HG03103 (cell line): ENCODE measurements at regions not wholly inside any gene's neighbourhood (a gene's known extent, or its start where the extent isn't known, plus 50 kb on each side); places are given as distances from the start of the nearest gene placed in this dataset.
A peak's percentile ranks its signal among the peaks of the same experiment; 100 is the strongest.
"Not testable (repeated sequence)": the region's sequence is repeated elsewhere in the genome, so short reads cannot be mapped to it uniquely, and the experiment has no call there.

Experiments
- ATAC-seq: cut with Tn5 transposase; IDR thresholded peaks from one replicate; pipeline ENCODE4 v1.9.1; 2021; ENCODE audit warnings: low read depth; ENCODE audit not compliant: unreplicated experiment

DNA sequence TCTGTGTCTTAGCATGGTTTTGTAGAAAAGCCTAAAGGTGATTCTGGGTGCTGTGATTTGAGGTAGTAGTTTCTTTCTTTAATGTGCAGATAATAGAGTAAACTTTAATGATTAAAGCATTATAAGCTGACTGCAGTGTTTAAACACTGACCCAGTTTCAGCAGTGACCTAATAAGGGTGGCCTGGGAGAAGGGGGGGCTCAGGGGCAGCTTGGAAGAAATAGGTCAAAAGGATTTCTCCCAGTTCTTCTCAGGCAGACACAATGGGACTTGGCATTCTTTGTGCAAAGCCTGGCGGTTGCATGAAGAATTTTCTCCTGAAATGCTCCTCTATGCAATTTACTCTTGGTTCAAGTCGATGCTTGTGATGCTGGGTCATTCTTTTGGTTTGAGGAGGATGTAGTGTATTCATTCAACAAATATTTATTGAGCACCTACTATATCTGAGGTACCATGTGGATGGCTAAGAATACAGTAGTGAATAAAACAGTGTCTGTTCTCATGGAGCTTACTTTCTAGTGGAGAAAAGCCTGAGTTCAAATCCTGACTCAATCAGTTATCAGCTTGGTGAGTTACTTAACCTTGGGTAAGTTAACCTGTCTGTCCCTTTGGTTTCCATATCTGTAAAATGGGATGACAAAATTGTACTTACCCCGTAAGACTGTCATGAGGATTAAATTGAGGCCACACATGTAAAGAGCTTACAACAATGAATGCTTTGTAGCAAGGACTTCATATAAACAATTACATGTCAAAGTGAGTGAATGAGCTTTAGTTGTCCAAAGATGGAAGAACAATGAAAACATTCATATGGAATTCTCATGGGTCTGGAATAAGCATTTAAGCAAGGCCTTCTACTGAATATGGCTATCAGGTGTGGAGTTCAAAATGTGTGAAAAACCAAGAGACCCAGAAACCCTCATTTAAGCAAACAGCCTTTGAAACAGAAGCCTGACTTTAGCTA lies 210.2 kb downstream of the KCNRG start:
- no peak for ATAC-seq

GRCh38 chr13:50226515-50227155 lies 211.4 kb downstream of the KCNRG start:
- ATAC-seq = peak; percentile 53

DNA sequence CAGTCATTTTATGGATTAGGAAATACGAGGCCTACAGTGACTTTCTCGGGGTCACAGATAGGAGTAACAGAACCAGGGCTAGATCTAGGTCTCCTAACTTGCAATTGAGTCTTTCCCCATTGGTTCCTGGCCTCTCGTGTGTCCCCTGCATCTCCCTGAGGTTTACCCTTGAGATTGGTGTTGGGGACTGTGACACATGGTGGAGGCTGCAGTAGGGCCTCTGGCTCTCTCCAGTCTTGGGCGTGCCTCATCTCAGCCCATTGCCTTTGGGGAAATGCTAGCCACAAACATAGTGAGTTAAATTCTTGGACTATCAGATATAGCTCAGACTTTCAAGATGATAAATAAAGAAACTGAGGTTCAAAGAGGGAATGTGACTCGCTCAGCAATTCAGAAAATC lies 212.1 kb downstream of the KCNRG start:
- no peak for ATAC-seq

DNA sequence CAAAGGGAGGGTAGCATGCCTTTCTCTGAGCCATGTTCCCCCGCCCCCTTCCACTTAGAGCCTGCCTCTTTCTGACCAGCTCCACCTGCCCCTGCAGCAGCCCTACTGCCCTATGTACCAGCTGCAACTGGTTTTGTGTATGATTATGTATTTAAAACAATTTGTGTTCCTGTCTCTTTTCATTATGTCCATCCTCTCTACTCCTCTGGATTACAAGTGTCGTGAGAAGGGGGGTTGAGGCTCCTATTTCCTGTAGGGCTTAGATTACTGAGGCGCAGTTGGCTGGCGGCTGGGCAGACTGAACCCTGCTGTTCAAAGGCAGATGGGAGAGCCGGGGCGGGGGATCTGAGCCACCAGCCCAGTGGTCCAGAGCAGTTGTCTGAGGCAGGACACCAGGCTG lies 213.3 kb downstream of the KCNRG start:
- no peak for ATAC-seq

- no peak for ATAC-seq
These were observed 214.9 kb downstream of the KCNRG start for GRCh38 chr13:50229960-50230661.

- no peak for ATAC-seq
These were observed 215.4 kb downstream of the KCNRG start for GRCh38 chr13:50230662-50230978.

GRCh38 chr13:50233574-50233973 lies 218.3 kb downstream of the KCNRG start:
- ATAC-seq = not testable (repeated sequence)

- no peak for ATAC-seq
These were observed 220.5 kb downstream of the KCNRG start for GRCh38 chr13:50235604-50236342.

GRCh38 chr13:50236898-50237318 lies 221.7 kb downstream of the KCNRG start:
- peak; percentile 89 for ATAC-seq

DNA sequence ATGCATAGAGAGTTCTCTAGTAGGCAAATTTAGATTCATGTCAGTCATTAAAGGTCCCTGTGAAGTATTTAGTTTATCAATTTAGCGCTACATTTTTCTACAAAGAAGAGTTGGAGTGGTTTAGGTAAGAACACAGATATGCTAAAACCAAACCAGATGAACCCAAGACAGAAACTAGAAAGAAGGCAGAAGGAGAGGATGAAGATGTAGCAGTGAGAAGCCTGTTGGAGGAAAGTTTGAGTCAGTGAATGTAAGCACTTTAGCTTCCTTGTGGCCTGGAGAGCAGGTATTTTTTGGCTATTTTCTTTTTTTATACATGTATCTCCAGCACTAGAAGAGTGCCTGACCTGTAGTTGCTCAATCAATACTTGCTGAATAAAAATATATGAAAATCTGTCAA lies 223.7 kb downstream of the KCNRG start:
- no peak for ATAC-seq

DNA sequence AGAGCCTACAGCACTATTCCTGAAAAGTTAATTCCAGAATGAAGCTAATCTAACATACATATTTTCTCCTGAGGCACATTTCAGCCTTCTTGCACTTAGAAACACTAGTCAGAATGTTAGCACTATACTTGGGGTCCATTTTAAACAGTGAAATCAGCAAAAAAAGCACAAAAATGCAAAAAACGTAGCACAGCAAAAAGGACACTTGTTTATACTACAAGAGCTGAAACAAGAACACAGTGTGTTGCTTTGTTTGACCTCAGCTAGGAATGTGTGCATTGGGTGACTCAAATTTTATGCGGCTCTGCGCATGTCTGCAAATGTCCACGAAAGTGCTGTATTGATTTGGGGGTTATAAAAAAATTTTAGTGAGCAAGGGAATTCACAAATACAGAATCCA lies 226.2 kb downstream of the KCNRG start:
- no peak for ATAC-seq

DNA sequence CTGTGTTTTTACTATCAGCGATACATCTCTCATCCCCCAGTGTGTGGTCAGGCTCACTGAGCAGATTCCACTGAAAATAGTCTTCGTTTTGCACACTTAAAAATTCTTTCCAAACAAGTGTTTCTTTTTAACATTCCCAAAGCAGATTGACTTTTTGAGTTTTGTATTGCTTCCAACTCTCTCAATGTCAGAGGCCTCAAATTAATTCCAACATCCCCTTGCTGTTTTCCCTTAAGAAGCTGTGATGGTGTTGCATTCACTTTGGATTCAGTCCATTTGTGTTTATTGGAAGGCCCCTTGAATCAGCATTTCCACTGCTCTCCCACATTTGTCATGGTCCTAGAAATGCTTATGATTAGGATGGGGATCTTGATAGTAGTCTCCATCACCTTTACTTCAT lies 228.7 kb downstream of the KCNRG start:
- no peak for ATAC-seq

DNA sequence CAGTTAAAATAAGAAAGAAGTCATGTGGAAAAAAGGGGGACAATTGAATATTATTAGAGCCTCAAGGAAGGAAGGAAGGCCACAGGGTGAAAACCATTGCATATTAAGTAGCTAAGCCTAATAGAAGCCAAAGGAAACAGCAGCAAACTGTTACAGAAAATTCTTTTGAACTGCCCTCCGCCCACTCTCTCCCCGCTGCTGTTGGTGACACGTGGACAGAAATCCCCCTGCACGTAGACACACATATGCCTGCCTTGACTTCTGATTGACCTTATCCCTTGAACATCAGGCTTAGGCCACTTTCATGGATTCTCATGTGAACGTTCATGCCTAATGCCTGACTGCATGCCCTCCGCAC lies 229.1 kb downstream of the KCNRG start:
- no peak for ATAC-seq

GRCh38 chr13:50244713-50245574 lies 229.7 kb downstream of the KCNRG start:
- peak; percentile 84 for ATAC-seq

DNA sequence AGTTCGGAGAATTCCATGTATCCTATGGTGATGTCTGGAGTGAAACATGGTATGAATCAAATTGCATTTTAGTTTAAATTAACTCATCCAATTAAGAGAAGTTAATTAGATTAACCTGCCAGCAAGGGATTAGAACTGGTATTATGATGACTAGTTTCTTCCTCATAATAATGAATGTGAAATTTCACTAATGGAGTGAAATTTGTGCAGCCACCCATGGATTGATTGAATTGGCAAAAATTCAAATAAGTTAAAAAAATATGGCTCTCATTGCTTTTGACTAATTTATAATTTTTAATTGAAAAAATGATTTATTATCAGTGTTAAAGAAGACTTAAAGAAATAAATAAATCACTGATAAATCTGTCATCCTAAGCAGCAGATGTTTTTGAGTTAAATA lies 232.0 kb downstream of the KCNRG start:
- ATAC-seq = no peak

GRCh38 chr13:50248516-50249143 lies 233.4 kb downstream of the KCNRG start:
- no peak for ATAC-seq

GRCh38 chr13:50249144-50249521 lies 233.9 kb downstream of the KCNRG start:
- no peak for ATAC-seq

DNA sequence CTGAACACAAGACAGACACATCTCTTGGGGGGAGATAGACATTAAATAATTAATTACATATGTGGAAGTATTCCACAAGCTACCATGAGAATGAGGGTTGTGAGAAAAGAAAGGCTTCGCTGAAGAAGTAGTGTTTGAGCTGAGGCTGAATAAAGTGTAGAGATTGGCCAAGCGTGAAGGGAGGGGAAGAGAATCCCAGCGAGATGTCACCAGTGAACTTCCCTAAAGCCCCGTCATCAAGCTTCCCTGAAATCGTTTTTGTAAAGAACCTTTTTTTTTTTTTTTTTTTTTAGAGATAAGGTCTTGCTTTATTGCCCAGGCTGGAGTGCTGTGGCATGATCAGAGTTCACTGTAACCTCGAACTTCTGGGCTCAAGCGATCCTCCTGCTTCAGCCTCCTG lies 235.2 kb downstream of the KCNRG start:
- ATAC-seq = no peak

- ATAC-seq = no peak
These were observed 240.4 kb downstream of the KCNRG start for GRCh38 chr13:50255639-50256038.
